CMK (cell line): ENCODE measurements at regions not wholly inside any gene's neighbourhood (a gene's known extent, or its start where the extent isn't known, plus 50 kb on each side); places are given as distances from the start of the nearest gene placed in this dataset.

Experiments used
- DNase-seq: peaks from one replicate; pipeline ENCODE4 v3.0.0-alpha.2; 2010; ENCODE audit warnings: low read depth

DNA sequence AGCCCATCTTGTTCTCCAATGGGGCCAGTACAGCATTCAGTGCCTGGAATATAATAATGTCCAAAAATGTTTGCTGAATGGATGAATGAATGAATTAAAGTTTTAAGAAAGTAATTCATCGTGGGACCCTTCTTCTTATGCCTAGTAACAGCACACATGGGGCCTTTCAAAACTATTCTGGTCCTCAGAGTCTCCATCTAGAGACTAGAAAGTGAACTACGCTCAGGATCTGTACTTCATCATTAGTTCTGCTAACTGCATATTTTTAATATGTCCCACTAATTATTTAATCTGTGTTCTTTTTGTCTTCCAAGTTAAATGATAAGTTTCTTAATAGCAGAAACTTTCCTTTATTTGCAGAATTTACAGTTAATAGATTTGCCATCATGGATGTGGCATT lies 172.5 kb downstream of the SMAD2 start:
- DNase-seq = no peak

DNA sequence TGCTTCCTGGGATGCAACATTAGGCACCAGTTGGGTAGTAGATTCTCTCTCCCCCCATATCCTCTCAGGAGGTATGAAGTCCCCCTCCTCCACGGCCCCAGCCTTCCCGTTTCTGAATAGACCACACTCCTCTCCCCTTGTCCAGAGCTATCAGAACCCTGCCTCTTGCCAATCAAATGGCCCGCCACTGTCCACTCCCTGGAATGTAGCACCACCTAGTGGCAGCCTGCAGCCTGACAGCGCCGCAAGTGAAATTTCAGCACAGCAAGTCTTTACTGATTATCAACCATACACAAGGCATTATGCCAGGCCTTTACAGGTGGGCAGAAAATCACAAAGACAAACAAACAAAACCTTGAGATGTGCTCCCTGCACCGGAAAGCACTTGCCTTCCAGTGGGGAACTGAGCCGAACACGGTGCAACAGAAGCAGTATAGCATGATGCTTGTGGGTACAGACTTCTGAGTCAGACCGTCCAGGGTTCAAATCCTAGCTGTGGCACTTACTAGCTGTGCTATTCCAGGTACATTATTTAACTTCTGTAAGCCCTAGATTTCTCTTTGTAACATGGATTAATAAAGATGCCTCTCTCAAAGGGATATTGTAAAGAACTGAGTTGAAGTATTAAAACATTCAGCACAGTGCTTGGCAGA lies 174.0 kb downstream of the SMAD2 start:
- DNase-seq = no peak

DNA sequence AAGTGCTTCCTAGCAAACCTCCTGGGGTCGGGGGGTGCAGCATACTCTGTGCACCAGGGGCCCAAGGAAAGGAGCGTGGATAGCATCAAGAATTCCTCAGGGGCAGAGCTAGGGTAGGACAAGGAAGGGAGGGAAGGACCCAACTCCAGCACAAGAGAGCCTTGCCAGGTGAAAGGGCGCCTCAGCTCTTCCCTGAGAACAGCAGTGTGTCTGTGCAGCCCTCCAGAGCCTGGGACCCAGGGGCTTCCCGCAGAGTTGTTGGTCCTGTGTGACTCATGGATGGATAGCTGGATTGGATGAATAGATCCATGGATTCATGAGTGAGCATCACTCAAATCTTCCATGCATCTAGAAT lies 175.4 kb downstream of the SMAD2 start:
- no peak for DNase-seq

DNA sequence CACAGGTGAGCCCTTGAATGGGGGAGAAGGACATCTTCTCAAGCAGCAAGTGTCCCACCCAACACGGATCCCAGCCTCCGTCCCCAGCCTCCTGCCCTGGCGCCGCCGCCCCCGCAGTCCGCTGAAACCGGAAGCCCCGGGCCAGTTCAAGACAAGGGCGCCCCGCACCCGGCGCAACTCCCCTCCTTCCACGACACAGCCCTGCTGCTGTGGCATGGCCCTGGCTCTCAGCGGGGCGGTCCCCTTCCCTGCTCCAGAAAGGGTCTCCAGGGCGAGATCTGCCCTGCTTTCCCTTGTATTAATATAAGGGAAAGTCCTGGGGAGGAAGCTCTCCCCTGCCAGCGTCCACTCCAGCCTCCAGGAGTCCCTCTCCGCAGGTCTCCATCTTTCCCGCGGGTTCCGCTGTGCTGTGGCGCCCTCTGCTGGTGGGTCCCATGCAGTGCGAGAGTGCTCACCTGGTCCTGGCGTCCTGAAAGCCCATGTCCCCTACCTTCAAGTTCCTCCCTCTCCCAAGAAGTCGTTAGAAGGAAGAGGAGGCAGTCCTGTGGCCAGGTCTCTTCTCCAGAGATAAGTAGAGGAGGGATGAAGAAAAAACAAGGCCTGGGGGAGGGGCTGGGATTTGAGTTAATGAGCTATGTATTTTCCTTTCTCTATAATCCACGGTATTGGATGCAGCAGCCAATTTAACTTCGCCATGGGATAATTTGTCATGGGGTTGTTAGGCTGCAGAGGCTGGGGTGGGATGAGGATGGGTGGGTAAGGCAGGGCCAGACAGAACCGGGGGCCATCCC lies 176.0 kb downstream of the SMAD2 start:
- no peak for DNase-seq

DNA sequence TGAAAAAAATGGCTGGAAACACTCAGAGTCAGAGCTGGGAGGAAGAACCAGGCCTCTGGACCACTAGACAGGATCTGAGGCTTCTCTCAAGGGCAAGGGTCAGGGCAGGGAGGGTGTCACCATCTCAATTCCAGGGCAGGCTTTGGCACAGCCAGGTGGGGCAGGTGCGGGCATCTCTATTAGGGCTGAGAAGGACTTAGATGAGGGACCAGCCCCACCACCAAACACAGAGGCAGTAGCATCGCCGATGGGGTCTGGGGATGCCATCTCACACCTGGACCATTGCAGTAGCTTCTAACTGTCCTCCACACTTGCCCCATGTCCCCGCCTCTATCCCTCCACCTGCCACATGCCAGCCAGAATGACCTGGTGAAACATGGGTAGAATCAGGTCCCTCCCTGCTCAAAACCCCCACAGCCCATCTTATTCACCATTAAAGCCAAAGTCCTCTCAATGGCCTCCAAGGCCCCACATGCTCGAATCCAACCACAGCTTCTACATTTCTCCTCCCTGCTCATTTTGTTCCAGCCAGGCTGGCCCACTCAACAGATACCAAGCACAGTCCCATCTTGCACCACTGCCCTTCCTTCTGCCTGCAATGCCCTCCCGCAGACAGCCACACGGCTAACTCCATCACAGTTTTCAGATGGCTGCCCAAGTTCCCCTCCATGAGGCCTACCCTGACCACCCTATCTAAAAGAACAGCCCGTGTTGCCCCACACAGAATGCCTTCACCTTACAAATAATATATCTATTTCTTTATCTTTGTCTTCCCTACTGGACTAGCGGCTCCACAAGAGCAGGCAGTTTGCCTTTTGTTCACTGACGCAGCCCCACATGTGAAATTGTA lies 177.4 kb downstream of the SMAD2 start:
- DNase-seq = no peak

DNA sequence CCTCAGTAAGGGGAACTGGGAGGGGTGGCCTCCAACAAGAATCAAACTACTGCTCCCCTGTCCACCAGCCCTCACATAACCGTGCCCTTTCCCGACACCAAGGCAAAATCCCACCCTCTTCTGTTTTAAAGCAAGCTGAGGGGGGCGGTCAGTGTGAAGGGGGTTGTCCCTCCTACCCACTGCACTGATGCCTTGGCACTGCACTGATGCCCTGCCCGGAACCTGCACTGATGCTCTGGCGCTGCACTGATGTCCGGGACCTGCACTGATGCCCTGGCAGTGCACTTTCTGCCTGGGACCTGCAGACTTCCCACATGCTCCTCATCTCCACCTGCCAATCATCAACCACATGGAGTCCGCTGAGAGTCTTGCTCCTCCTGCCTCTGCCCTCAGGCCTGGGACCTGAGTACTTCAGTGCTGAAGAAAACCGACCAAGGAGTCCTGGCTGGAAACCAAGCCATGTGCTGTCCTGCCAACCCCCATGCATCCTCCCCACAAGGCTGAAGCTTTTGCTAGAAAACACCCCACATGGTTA lies 179.5 kb downstream of the SMAD2 start:
- no peak for DNase-seq

DNA sequence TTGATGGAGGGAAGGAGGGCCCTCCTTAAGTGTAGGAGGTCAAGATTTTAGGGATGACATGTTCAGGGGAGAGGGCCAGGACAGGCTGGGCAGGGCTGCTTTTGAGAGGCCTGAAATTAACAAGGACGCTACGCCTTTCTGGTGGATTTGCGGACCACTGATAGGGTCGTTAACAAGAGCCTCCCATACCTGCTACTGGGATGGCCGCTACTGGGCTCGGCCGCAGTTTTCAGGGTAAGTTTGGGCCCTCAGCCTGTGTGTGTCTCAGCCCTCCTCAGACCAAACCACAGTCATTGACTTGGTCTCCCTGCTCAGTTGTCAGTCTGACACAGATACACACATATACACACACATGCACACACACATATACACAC lies 180.9 kb downstream of the SMAD2 start:
- DNase-seq = no peak

DNA sequence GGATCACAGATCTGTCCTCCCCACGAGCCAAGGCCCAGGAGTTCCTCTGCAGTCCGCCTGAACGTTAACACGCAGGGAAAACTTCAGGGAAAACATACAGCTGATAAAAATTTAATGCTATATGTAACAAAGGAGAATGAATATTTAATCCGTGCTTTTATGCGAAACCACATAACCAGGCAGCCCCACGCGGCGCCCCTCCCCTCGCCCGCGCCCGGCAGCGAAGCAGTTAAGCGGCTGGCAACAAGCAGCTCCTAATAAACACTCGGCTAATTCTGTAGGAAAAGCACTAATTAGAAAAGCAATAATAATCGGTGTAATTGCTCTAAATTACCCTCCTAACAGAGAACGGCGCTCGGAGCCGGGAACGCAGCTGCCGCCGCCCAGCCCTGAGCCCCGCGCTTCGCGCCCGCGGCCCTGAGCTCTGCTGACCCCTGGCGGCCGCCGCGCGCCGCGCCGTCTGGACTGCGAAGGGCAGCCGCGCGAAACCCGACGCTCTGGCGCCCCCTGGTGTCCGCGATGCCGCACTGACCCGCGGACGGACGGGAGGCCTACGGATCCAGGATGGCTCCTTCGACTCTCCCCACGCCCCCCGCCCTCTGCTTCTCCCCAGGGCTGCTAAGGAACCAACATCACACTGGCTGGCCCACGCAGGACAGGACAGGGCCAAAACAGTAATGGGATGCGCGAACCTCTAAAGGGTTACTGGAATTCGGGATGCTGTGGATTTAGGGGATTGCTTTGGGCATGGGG lies 181.4 kb downstream of the SMAD2 start:
- DNase-seq = no peak

DNA sequence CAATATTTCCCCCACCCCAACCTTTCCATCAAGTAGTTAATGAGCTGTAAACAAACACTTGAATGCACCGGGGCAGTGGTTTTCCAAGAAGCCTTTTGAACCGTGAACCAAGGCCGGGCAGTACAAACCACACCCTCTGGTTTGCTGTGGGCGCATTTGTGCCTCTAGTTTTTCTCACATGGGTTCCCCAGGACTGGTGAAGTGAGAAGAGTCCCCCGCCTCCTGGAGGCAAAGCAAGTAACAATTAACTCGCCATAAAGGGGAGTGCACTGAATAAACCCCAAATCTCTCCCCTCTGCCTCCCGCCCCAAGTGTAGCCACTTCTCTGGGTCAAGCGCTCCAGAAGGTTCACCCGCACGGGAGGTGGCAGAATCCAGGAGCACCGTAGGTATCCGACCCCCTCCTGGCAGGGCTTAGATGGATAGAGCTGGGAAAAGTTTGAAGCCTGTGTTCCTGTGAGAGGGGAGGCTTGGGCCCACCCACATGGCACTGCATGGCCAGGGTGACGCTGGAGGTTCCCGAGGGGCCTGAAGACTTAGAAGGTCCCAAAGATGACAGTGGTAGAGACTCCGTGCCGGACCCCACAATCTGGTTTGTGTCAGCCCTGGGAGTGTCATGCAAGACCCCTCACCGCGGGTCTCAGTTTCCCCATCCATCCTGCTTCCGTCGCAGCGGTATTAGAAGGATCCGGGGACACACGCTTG lies 182.2 kb downstream of the SMAD2 start:
- no peak for DNase-seq

DNA sequence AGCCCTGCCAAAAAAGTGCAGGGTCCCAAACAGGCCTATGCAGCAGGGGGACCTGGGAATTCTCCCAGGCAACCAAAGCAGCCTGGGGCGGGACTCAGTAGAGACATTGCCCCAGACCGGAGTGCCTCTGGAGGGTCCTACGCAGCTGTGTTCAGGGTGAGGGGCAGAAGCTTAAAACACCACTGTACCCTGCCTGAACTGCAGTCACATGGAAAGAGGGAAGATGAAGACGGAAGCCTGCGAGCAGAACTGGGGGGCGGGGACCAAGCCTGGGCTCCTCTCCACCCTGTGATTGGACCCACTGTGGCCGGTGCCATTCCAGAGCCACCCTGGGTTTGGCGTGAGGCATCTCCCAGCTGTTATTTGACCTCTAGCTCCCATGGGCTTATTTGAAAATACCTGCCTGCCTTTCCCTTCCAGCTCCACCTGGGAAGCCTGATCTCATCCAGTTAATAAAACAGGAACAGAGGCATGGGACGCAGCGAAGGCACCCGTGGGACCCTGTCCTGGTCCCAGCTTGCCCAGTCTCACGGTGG lies 183.1 kb downstream of the SMAD2 start:
- no peak for DNase-seq

DNA sequence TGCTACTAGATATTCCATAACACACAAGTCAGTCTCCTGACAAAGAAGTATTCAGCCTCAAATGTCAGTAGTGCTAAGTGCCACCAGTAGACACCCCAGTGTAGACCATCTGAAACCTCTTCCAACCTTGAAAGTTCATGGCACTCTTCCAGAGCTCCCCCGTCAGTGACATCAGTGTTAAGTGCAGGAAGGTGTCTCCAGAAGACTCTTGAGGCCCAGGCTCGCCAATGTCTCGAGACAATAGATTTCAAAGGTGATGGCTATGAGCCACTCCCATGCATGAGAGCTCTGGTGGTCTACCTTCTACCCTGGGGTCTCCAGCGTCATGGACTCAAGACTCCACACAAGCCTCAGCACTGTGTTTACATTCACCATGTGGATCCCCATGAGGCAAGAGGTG lies 183.8 kb downstream of the SMAD2 start:
- no peak for DNase-seq

DNA sequence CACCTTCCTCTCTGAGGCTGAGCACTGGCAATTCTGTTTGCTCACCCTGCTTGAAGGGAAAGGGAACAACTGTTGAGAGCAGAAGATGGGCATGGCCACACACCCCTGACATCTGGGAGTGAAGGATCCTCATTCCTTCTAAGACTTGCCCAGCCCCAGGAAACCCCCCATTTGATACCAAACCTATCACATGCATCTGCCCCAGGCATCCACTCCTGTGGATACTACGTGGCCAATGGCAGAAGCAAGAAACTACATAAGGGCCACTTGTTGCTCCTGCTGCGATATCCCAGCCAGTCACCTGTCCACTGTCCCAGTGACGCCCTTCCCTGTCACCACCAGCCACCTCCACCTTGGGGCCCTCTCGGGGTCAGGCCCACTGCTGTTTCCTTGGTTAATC lies 185.2 kb downstream of the SMAD2 start:
- no peak for DNase-seq

DNA sequence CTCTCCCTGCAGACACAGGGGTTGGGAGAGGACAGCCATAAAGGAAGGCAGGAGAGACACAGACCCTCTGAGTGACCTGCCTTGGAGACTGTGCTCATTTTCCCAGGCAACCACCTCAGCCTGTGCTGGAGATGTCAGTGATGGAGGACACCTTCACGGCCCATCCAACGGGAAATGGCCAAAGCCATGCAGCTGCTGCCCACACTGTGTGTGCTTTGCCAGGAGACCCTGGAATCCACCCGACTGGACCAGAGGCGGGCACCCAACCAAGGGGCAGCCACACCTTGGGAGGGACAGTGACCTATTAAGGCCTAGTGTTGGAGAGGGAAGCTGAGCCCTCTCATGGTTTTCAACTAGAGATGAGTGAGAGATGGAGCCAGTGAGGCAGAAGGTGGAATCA lies 192.5 kb downstream of the SMAD2 start:
- no peak for DNase-seq

DNA sequence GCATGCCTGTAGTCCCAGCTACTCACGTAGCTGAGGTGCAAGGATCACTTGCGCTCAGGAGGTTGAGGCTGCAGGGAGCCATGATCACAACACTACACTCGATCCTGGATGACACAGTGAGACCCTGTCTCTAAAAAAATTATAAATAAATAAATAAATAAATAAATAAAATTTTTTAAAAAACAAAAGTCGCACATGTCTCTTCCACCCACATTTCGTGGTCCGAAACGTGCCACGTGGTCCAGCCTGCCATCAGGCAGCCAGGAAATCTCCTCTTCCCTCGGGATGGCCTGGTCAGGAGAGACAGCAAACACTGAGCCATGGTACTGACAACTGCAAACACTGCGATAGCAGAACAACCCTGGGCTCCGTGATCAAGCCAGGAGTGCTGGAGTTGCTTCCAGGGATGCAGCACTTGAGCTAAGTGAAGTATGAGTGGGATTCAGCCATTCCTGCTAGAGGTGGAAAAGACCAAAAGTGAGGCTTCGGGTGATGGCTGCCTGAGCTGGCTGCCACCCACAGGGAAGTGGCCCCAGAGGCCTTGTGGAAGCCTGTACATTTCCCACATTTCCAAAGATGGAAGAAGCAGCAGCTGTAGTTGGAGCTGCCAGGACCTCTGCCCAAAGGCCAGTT lies 193.1 kb downstream of the SMAD2 start:
- DNase-seq = no peak

DNA sequence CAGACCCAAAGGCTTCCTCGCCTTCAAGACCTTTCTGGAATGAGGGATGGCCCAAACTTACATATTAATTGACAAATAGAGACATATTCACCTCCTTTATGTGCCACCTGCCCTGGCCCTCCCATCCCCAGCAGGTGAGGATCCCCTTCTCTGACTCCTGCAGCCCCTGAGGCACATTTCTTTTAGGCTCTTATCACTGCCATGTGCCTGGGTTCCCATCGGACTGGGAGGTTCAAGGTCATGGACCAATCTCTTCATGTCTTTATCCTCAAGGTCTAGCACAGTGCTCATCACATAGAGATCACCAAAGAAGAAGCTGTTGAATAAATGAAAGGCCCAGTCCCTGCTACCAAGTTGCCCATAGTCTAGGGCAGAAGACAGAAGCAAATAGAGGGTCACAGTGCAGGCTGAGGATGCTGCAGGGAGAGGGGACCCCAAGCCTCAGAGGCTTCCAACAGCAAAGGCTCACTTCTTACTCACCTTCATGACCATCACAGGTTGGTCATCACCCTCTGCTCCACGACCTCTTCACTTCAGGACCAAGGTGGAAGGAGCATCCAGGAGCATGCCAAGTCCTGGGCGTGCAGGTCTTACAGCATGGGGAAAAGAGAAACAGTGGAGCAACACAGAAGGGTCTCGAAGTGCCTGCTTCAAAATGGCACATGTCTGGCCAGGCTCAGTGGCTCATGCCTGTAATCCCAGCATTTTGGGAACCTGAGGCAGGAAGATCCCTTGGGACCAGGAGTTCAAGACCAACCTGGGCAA lies 193.9 kb downstream of the SMAD2 start:
- DNase-seq = no peak

DNA sequence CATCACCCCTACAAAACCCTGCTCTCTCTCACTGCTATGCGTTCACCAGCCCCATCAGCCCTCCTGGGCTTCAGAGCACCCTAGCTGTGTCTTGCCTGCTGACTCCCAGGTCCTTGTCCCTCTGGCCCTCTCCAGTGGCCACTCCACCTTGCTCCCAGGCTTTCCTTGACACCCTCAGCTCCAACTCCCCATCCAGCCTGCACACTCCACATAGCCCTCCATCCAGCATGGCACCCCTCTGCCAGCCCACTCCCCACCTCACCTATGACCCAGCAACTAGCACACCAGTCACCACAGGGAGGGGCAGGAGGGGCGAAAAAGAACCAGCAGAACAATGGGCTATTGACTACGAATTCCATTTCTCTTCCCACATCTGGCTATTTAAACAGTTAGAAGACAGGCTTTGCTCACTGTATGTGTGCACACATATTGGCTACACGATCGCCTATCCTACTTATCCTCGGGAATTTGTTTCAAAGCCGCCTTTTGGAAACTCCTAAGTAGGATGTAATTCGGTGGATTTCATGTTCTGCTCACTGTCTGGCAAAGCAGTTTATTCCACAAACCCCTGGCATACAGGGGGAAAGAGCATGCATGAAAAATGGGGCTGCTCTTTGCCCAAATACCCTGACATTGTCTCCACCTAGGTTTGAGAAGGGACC lies 195.3 kb downstream of the SMAD2 start:
- DNase-seq = no peak

DNA sequence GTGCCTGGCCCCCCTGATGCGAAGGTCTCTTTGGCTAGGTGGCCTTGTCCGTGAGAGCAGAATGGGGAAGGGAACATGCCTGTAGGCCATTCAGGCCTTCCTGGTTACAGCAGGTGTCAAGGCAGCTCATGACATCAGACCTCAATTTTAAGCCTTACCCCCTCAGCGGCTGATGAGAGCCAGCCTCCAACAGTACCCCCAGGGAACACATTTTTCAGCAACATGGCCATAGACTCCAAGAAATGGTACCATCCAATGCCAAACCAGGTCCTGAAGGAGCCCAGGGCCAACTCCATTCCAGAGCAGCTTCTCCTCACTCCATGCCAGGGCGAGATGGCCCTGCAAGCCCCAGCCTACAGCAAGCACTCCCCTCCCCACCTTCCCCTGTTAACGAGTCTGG lies 199.2 kb downstream of the SMAD2 start:
- no peak for DNase-seq

DNA sequence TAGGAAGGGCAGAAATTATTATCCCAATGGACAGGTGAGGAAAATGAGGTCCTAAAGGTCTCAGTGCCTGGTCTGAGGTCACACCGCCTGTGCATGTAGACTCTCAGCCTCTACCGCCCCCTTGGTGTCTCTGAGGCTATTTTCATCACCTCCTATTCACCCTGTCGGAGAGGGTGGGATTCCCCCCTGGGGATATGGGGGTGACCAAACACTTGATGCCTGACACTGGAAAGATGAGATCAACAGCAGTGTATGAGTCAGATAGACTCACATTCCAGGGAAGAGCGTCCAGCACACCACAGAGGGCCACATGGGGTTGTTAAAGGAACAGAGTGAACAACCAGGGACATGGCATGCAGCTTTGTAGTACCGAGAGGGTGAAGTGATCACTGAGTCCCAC lies 199.7 kb downstream of the SMAD2 start:
- DNase-seq = no peak

DNA sequence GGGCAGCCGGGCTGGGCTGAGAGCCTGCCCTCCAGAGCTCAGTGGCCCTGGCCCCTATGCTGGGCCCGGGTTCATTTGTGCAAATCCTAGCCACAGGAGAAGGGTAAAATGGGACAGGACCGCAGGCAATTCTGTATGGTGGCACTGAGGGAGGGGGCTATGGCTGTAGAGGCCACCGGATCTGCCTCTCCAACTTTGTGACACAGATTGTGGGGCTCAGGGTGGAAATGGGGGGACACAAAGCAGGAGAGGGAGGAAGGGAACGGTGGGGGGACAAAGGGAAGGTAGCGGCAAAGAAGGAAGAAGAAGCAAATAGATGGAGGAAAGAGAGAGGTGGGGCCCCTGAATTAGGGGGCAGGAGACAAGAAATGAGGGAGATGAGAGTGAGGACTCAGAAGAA lies 201.1 kb downstream of the SMAD2 start:
- DNase-seq = no peak
